HEK293T (cell line): ENCODE measurements at regions not wholly inside any gene's neighbourhood (a gene's known extent, or its start where the extent isn't known, plus 50 kb on each side); places are given as distances from the start of the nearest gene placed in this dataset.

Experiments
- CTCF ChIA-PET: fragments of 350-600 bp; formaldehyde crosslinking; extraction: SDS; loops from one replicate; lab custom pipeline; 2021; ENCODE audit warnings: antibody characterized with exemption, inconsistent platforms; lab: Yijun Ruan, JAX
- POLR2A ChIA-PET: fragments of 350-600 bp; formaldehyde crosslinking; extraction: SDS; loops from one replicate; lab custom pipeline; 2020; ENCODE audit warnings: antibody characterized with exemption, inconsistent platforms; lab: Yijun Ruan, JAX
- DNase-seq: peaks from one replicate; pipeline ENCODE4 v3.0.0; 2012; ENCODE audit warnings: mixed read lengths; ENCODE audit errors: extremely low spot score
- ARNT ChIP-seq: fragments of 450-650 bp; IDR thresholded peaks from 2 replicates; pipeline ENCODE4 v1.6.1; 2017; ENCODE audit warnings: mild to moderate bottlenecking
- BHLHE40 ChIP-seq: fragments of 450-650 bp; IDR thresholded peaks from 2 replicates; pipeline ENCODE4 v1.6.1; 2016; ENCODE audit warnings: mild to moderate bottlenecking, moderate library complexity, borderline replicate concordance
- CTBP1 ChIP-seq: fragments of 450-650 bp; IDR thresholded peaks from 2 replicates; pipeline ENCODE4 v1.6.1; 2016; ENCODE audit warnings: borderline replicate concordance
- ELF4 ChIP-seq: fragments of 450-650 bp; IDR thresholded peaks from 2 replicates; pipeline ENCODE4 v1.6.1; 2017; ENCODE audit warnings: antibody characterized with exemption
- FOXA1 ChIP-seq: fragments of 450-650 bp; IDR thresholded peaks from 2 replicates; pipeline ENCODE4 v1.6.1; 2016; ENCODE audit warnings: mild to moderate bottlenecking
- FOXK2 ChIP-seq: fragments of 450-650 bp; IDR thresholded peaks from 2 replicates; pipeline ENCODE4 v1.6.1; 2016; ENCODE audit warnings: mild to moderate bottlenecking
- FOXM1 ChIP-seq: fragments of 450-650 bp; IDR thresholded peaks from 2 replicates; pipeline ENCODE4 v1.6.1; 2017; ENCODE audit warnings: mild to moderate bottlenecking, borderline replicate concordance
- HDGF ChIP-seq: fragments of 450-650 bp; IDR thresholded peaks from 2 replicates; pipeline ENCODE4 v1.6.1; 2017; ENCODE audit warnings: antibody characterized with exemption, borderline replicate concordance
- L3MBTL2 ChIP-seq: fragments of 450-650 bp; conservative IDR thresholded peaks from 2 replicates; pipeline ENCODE4 v1.6.1; 2016; ENCODE audit warnings: mild to moderate bottlenecking
- LEF1 ChIP-seq: fragments of 450-650 bp; IDR thresholded peaks from 2 replicates; pipeline ENCODE4 v1.6.1; 2017; ENCODE audit warnings: mild to moderate bottlenecking, borderline replicate concordance
- NFRKB ChIP-seq: fragments of 450-650 bp; IDR thresholded peaks from 2 replicates; pipeline ENCODE4 v1.6.1; 2016; ENCODE audit warnings: mild to moderate bottlenecking, moderate library complexity
- PKNOX1 ChIP-seq: fragments of 450-650 bp; IDR thresholded peaks from 2 replicates; pipeline ENCODE4 v1.6.1; 2016
- SP1 ChIP-seq: fragments of 450-650 bp; IDR thresholded peaks from 2 replicates; pipeline ENCODE4 v1.6.1; 2017
- SUZ12 ChIP-seq: fragments of 450-650 bp; IDR thresholded peaks from 2 replicates; pipeline ENCODE4 v1.6.1; 2016; ENCODE audit warnings: mild to moderate bottlenecking
- TARDBP ChIP-seq: fragments of 450-650 bp; IDR thresholded peaks from 2 replicates; pipeline ENCODE4 v1.6.1; 2016
- ZNF384 ChIP-seq: fragments of 450-650 bp; IDR thresholded peaks from 2 replicates; pipeline ENCODE4 v1.6.1; 2016

- POLR2A ChIA-PET = no interaction called here
- no peak for TF ChIP-seq ZNF384
- no peak for TF ChIP-seq FOXK2
- DNase-seq = no peak
- CTCF ChIA-PET = no interaction called here
Measured at GRCh38 chr18:68472701-68473295, 242.1 kb downstream of the TMX3 start.

- POLR2A ChIA-PET = no interaction called here
- CTCF ChIA-PET = no interaction called here
- no peak for TF ChIP-seq FOXK2
- TF ChIP-seq HDGF = no peak
- no peak for TF ChIP-seq ELF4
- DNase-seq = no peak
Measured at GRCh38 chr18:68469049-68469625, 245.8 kb downstream of the TMX3 start.

GRCh38 chr18:68467957-68468356 is 247.0 kb downstream of the TMX3 start:
- CTCF ChIA-PET = no interaction called here

GRCh38 chr18:68467329-68467728 is 247.6 kb downstream of the TMX3 start:
- TF ChIP-seq FOXK2 (no peak), ZNF384 (no peak), CTBP1 (no peak), SP1 (no peak), BHLHE40 (no peak), NFRKB (no peak), FOXM1 (no peak), SUZ12 (no peak), HDGF (no peak), ELF4 (no peak)
- no peak for DNase-seq
- ChIA-PET POLR2A (no interaction called here), CTCF (no interaction called here)

More at GRCh38 chr18:68467957-68468356, 247.0 kb downstream of the TMX3 start:
- TF ChIP-seq SUZ12 (no peak), LEF1 (no peak), BHLHE40 (no peak), CTBP1 (no peak), SP1 (no peak), FOXA1 (no peak), ZNF384 (no peak), HDGF (no peak), NFRKB (no peak)
- no peak for DNase-seq
- POLR2A ChIA-PET = no interaction called here

- no peak for TF ChIP-seq ZNF384
- TF ChIP-seq CTBP1 = no peak
- no peak for TF ChIP-seq SUZ12
- TF ChIP-seq ARNT = no peak
- TF ChIP-seq FOXK2 = no peak
- no peak for TF ChIP-seq FOXM1
- no peak for TF ChIP-seq NFRKB
- no peak for TF ChIP-seq SP1
- no peak for TF ChIP-seq BHLHE40
- TF ChIP-seq L3MBTL2 = no peak
- no peak for TF ChIP-seq FOXA1
- no peak for TF ChIP-seq TARDBP
- no peak for TF ChIP-seq ELF4
- TF ChIP-seq LEF1 = no peak
- TF ChIP-seq HDGF = no peak
- TF ChIP-seq PKNOX1 = no peak
- ChIA-PET CTCF (no interaction called here), POLR2A (no interaction called here)
- DNase-seq = no peak
Measured at GRCh38 chr18:68466672-68467071, 248.2 kb downstream of the TMX3 start.

- TF ChIP-seq HDGF (no peak), PKNOX1 (no peak), SUZ12 (no peak), NFRKB (no peak), ELF4 (no peak), TARDBP (no peak), LEF1 (no peak), FOXM1 (no peak), FOXK2 (no peak), FOXA1 (no peak), ARNT (no peak), SP1 (no peak), BHLHE40 (no peak)
- ChIA-PET CTCF (no interaction called here), POLR2A (no interaction called here)
- DNase-seq = no peak
Measured at GRCh38 chr18:68462766-68463165, 252.1 kb downstream of the TMX3 start.

GRCh38 chr18:68462148-68462547 is 252.8 kb downstream of the TMX3 start:
- TF ChIP-seq CTBP1 (no peak), ZNF384 (no peak), HDGF (no peak), ELF4 (no peak), L3MBTL2 (no peak), LEF1 (no peak), PKNOX1 (no peak), SP1 (no peak), ARNT (no peak)
- ChIA-PET POLR2A (no interaction called here), CTCF (no interaction called here)
- DNase-seq = no peak
